HepG2 (cell line): ENCODE measurements at regions not wholly inside any gene's neighbourhood (a gene's known extent, or its start where the extent isn't known, plus 50 kb on each side); places are given as distances from the start of the nearest gene placed in this dataset.

Experiments
- ATAC-seq: fragments of 200-7000 bp; cut with Tn5 transposase; 3 replicates; pipeline ENCODE4 v1.9.1; 2020; ENCODE audit warnings: mild to moderate bottlenecking, moderate library complexity
- BruUV-seq: library from RNA; stranded (reverse); fragments of 400-500 nt; replicated peaks from 2 replicates; lab custom pipeline; 2021; lab: Mats Ljungman, UMichigan
- CTCF ChIA-PET: fragments of 300-600 bp; formaldehyde crosslinking; extraction: SDS; loops from one replicate; lab custom pipeline; 2021; ENCODE audit warnings: low total read pairs, inconsistent platforms, low intra/inter-chr PET ratio; lab: Yijun Ruan, JAX
- POLR2A ChIA-PET: fragments of 350-600 bp; sonication (Branson Sonifier 250); formaldehyde crosslinking; loops from one replicate; lab custom pipeline; 2020; ENCODE audit warnings: antibody characterized with exemption, inconsistent platforms; lab: Yijun Ruan, JAX
- DNase-seq: peaks from one replicate; pipeline ENCODE4 v3.0.0-alpha.2; 2015; ENCODE audit warnings: low spot score
- FAIRE-seq: peaks from 3 replicates; lab custom pipeline; 2011; peaks lifted over from hg19 to GRCh38; lab: Jason Lieb, UNC
- H2AFZ ChIP-seq: one replicate; pipeline ENCODE4 v1.6.1; 2011; ENCODE audit warnings: low read length, inconsistent platforms
- H3K27ac ChIP-seq: fragments of 300-600 bp; 3 replicates; pipeline ENCODE4 v1.8.0; 2011; ENCODE audit warnings: mixed run types, mild to moderate bottlenecking, mixed read lengths, low read length, inconsistent platforms; ENCODE audit not compliant: insufficient read depth; ENCODE audit errors: extremely low read length
- H3K27me3 ChIP-seq, 2 experiments: fragments of 200-600 bp in 1 of 2; 2 replicates in 1 of 2; 3 replicates in 1 of 2; pipeline versions ENCODE4 v1.6.0 to v1.8.0; 2011; ENCODE audit warnings: low read length in 2 of 2, mild to moderate bottlenecking in 2 of 2, moderate library complexity in 2 of 2, inconsistent platforms in 1 of 2; ENCODE audit not compliant: insufficient read depth in 2 of 2, control insufficient read depth in 1 of 2
- H3K36me3 ChIP-seq, 2 experiments: fragments of 200-600 bp in 1 of 2; replicated peaks in 1 of 2; 2 replicates in 1 of 2; 3 replicates in 1 of 2; pipeline versions ENCODE4 v1.5.1 to v1.8.0; 2011; ENCODE audit warnings: low read length in 2 of 2, inconsistent platforms in 1 of 2; ENCODE audit not compliant: insufficient read depth in 2 of 2, control insufficient read depth in 1 of 2
- H3K4me1 ChIP-seq: 2 replicates; pipeline ENCODE4 v1.5.1; 2012; ENCODE audit warnings: low read length, inconsistent platforms; ENCODE audit not compliant: insufficient read depth
- H3K4me2 ChIP-seq: 2 replicates; pipeline ENCODE4 v1.6.0; 2011; ENCODE audit warnings: low read depth, low read length, inconsistent platforms
- H3K4me3 ChIP-seq, 3 experiments: fragments of 200-600 bp in 1 of 3; sonication (generic), shearing (Covaris generic) in 1 of 3; replicated peaks in 1 of 3; 2 replicates each; pipeline ENCODE4 v1.5.1; 2011 to 2016; ENCODE audit warnings: low read length in 3 of 3, inconsistent platforms in 2 of 3, low read depth in 2 of 3, mild to moderate bottlenecking in 2 of 3, control low read depth in 1 of 3, mixed read lengths in 1 of 3; ENCODE audit not compliant: insufficient read depth in 1 of 3
- H3K79me2 ChIP-seq: one replicate; pipeline ENCODE4 v1.6.1; 2011; ENCODE audit warnings: low read length, inconsistent platforms; ENCODE audit not compliant: insufficient read depth
- H3K9ac ChIP-seq: 2 replicates; pipeline ENCODE4 v1.6.0; 2011; ENCODE audit warnings: mild to moderate bottlenecking, low read depth, low read length, inconsistent platforms; ENCODE audit not compliant: insufficient read depth
- H3K9me3 ChIP-seq: 2 replicates; pipeline ENCODE4 v1.5.1; 2012; ENCODE audit warnings: mild to moderate bottlenecking, low read length
- H4K20me1 ChIP-seq: 2 replicates; pipeline ENCODE4 v1.6.0; 2011; ENCODE audit warnings: inconsistent platforms, mild to moderate bottlenecking, low read length, moderate library complexity; ENCODE audit not compliant: insufficient read depth
- KMT2B ChIP-seq: IDR thresholded peaks from 2 replicates; pipeline ENCODE4 v1.6.1; 2016; ENCODE audit warnings: missing genetic modification reagents, missing compliant biosample characterization
- POGZ ChIP-seq: sonication (generic); formaldehyde crosslinking; IDR thresholded peaks from 2 replicates; pipeline ENCODE4 v1.4.0; 2020; ENCODE audit warnings: mild to moderate bottlenecking, missing genetic modification reagents
- RORA ChIP-seq: sonication (generic); formaldehyde crosslinking; IDR thresholded peaks from 2 replicates; pipeline ENCODE4 v1.5.0; 2020; ENCODE audit warnings: mild to moderate bottlenecking, missing genetic modification reagents, moderate library complexity
- ZNF484 ChIP-seq: sonication (generic); formaldehyde crosslinking; IDR thresholded peaks from 2 replicates; pipeline ENCODE4 v1.5.1; 2020; ENCODE audit warnings: mild to moderate bottlenecking, low read depth, missing genetic modification reagents, borderline replicate concordance
- ZNF619 ChIP-seq: sonication (generic); formaldehyde crosslinking; IDR thresholded peaks from 2 replicates; pipeline ENCODE4 v1.4.0; 2020; ENCODE audit warnings: mild to moderate bottlenecking, missing genetic modification reagents
- WGBS: methylation state at CpG from one replicate; pipeline ENCODE4 v1.1.6; 2017; ENCODE audit warnings: low lambda C conversion rate; 5-methylcytosine and 5-hydroxymethylcytosine counted together
- in situ Hi-C: cut with HindIII; loops from 2 replicates; pipeline ENCODE4 v1.10.0; 2017; ENCODE audit warnings: low pct_unique_long_range_greater_than_20kb; ENCODE audit not compliant: extremely low pct_ligation_motif_present
- intact Hi-C: fragments of 100-400 bp; cut with micrococcal nuclease; formaldehyde crosslinking; loops from one replicate; pipeline ENCODE4 v1.10.0; 2022; ENCODE audit not compliant: unreplicated experiment
- TF ChIP-seq, protein P1 (sequence below): fragments of 450-650 bp; IDR thresholded peaks from 2 replicates; pipeline ENCODE4 v1.6.1; 2017; ENCODE audit warnings: mild to moderate bottlenecking
- TF ChIP-seq, protein P2 (sequence below): sonication (generic); formaldehyde crosslinking; IDR thresholded peaks from 2 replicates; pipeline ENCODE4 v1.4.0; 2020; ENCODE audit warnings: mild to moderate bottlenecking, low read depth, missing genetic modification reagents
- TF ChIP-seq, protein P3 (sequence below): sonication (generic); formaldehyde crosslinking; IDR thresholded peaks from 2 replicates; pipeline ENCODE4 v1.4.0; 2020; ENCODE audit warnings: missing genetic modification reagents, mild to moderate bottlenecking, borderline replicate concordance

DNA sequence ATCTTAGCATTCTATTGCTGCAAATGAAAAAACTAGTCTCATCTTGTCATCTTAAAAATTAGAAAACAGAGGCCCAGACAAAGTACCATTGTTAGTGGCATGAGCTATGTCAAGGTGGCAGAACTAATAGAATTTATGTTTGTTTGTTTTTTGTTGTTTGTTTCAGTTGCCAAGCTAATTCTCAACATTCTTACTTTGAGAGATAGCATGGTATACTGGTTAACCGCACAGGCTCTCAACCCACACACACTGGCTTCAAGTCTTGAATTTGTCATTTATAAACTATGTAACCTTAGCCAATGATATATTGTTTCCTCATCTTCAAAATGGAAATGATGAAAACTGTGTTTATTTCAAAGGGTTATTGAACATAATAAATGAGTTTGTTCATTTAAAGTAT is 367.6 kb upstream of the PLSCR5 start:
- DNase-seq: no peak
- FAIRE-seq: no peak
- Histone ChIP-seq H3K27me3 (no peaks in the 10 kb centered on the region), H3K79me2 (no peaks in the 10 kb centered on the region), H2AFZ (no peak overlapping the region), H3K4me3 (no peak overlapping the region), H3K36me3 (no peaks in the 10 kb centered on the region), H4K20me1 (no peaks in the 10 kb centered on the region), H3K9me3 (no peaks in the 10 kb centered on the region), H3K4me2 (no peak overlapping the region), H3K27ac (no peak overlapping the region), H3K9ac (no peak overlapping the region), H3K4me1 (no peaks in the 10 kb centered on the region)
- ChIA-PET CTCF (no interaction called here), POLR2A (no interaction called here)
- ATAC-seq: no peak
- 34% methylated on average over 1 of the region's 1 CpG for WGBS
- intact Hi-C loops: no loop called here
- BruUV-seq: no TSS peak
- no peak for TF ChIP-seq POGZ
- TF ChIP-seq, protein P1, sequence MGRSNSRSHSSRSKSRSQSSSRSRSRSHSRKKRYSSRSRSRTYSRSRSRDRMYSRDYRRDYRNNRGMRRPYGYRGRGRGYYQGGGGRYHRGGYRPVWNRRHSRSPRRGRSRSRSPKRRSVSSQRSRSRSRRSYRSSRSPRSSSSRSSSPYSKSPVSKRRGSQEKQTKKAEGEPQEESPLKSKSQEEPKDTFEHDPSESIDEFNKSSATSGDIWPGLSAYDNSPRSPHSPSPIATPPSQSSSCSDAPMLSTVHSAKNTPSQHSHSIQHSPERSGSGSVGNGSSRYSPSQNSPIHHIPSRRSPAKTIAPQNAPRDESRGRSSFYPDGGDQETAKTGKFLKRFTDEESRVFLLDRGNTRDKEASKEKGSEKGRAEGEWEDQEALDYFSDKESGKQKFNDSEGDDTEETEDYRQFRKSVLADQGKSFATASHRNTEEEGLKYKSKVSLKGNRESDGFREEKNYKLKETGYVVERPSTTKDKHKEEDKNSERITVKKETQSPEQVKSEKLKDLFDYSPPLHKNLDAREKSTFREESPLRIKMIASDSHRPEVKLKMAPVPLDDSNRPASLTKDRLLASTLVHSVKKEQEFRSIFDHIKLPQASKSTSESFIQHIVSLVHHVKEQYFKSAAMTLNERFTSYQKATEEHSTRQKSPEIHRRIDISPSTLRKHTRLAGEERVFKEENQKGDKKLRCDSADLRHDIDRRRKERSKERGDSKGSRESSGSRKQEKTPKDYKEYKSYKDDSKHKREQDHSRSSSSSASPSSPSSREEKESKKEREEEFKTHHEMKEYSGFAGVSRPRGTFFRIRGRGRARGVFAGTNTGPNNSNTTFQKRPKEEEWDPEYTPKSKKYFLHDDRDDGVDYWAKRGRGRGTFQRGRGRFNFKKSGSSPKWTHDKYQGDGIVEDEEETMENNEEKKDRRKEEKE: no peak
- in situ Hi-C loops: no loop called here

DNA sequence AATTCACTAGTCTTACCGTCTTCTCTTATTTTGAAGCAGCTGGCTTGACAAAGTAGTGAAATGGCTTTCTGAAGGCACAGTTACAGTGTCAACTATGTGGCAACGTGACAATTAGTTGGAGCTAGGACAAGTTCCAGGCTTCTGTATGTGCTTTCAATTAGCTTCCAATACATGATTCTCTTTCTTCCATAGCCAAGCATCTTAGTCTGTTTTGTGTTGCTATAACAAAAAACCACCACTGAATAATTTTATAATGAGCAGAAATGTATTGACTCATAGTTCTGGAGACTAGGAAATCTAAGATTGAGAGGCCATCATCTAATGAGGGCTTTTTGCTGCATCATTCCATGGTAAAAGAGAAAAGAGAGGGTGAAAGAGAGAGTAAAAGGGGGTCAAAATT is 365.1 kb upstream of the PLSCR5 start:
- no peak overlapping the region for H3K4me3 ChIP-seq

More for the DNA sequence above, 365.1 kb upstream of the PLSCR5 start:
- Histone ChIP-seq H3K9me3 (no peaks in the 10 kb centered on the region), H2AFZ (no peak overlapping the region), H3K36me3 (no peaks in the 10 kb centered on the region), H3K9ac (no peak overlapping the region), H3K27me3 (no peaks in the 10 kb centered on the region), H3K79me2 (no peaks in the 10 kb centered on the region), H3K4me2 (no peak overlapping the region), H4K20me1 (no peaks in the 10 kb centered on the region), H3K4me1 (no peaks in the 10 kb centered on the region), H3K27ac (no peak overlapping the region)
- DNase-seq (no peak), ATAC-seq (no peak), FAIRE-seq (no peak)
- in situ Hi-C loops (no loop called here), intact Hi-C loops (no loop called here)
- WGBS: 4% methylated on average over 2 of the region's 2 CpGs
- TF ChIP-seq, protein P2, sequence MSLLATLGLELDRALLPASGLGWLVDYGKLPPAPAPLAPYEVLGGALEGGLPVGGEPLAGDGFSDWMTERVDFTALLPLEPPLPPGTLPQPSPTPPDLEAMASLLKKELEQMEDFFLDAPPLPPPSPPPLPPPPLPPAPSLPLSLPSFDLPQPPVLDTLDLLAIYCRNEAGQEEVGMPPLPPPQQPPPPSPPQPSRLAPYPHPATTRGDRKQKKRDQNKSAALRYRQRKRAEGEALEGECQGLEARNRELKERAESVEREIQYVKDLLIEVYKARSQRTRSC (CRISPR knock-in tag): no peak
- TF ChIP-seq ZNF484 (CRISPR knock-in tag) (no peak), KMT2B (CRISPR knock-in tag) (no peak), RORA (no peak), ZNF619 (CRISPR knock-in tag) (no peak)
- TF ChIP-seq, protein P3, sequence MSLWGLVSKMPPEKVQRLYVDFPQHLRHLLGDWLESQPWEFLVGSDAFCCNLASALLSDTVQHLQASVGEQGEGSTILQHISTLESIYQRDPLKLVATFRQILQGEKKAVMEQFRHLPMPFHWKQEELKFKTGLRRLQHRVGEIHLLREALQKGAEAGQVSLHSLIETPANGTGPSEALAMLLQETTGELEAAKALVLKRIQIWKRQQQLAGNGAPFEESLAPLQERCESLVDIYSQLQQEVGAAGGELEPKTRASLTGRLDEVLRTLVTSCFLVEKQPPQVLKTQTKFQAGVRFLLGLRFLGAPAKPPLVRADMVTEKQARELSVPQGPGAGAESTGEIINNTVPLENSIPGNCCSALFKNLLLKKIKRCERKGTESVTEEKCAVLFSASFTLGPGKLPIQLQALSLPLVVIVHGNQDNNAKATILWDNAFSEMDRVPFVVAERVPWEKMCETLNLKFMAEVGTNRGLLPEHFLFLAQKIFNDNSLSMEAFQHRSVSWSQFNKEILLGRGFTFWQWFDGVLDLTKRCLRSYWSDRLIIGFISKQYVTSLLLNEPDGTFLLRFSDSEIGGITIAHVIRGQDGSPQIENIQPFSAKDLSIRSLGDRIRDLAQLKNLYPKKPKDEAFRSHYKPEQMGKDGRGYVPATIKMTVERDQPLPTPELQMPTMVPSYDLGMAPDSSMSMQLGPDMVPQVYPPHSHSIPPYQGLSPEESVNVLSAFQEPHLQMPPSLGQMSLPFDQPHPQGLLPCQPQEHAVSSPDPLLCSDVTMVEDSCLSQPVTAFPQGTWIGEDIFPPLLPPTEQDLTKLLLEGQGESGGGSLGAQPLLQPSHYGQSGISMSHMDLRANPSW (CRISPR knock-in tag): no peak
- POLR2A ChIA-PET: no interaction called here
- CTCF ChIA-PET: no interaction called here
- BruUV-seq: no TSS peak
